Neural crest cell (in vitro differentiated cells): ENCODE measurements at regions not wholly inside any gene's neighbourhood (a gene's known extent, or its start where the extent isn't known, plus 50 kb on each side); places are given as distances from the start of the nearest gene placed in this dataset.

ENCODE experiments used
- DNase-seq: peaks from one replicate; pipeline ENCODE4 v3.0.0; 2021; ENCODE audit warnings: low read depth, mixed read lengths, low spot score
- H3K27ac Mint-ChIP-seq: one replicate; pipeline ENCODE4 v1.8.0; 2021; ENCODE audit warnings: mild to moderate bottlenecking, mixed read lengths; ENCODE audit not compliant: unreplicated experiment
- H3K27me3 Mint-ChIP-seq: 2 replicates; pipeline ENCODE4 v1.8.0; 2021; ENCODE audit warnings: low read depth, mild to moderate bottlenecking, mixed read lengths
- H3K36me3 Mint-ChIP-seq: 2 replicates; pipeline ENCODE4 v1.8.0; 2021; ENCODE audit warnings: low read depth, mild to moderate bottlenecking, mixed read lengths
- H3K4me1 Mint-ChIP-seq: 2 replicates; pipeline ENCODE4 v1.8.0; 2021; ENCODE audit warnings: mixed read lengths
- H3K4me3 Mint-ChIP-seq: one replicate; pipeline ENCODE4 v1.8.0; 2021; ENCODE audit warnings: mild to moderate bottlenecking, mixed read lengths
- H3K9me3 Mint-ChIP-seq: 2 replicates; pipeline ENCODE4 v1.8.0; 2021; ENCODE audit warnings: mixed read lengths
- TF ChIP-seq, protein P1 (sequence below): fragments of 200-600 bp; sonication (generic); conservative IDR thresholded peaks from 2 replicates; pipeline ENCODE4 v1.5.0; 2021; ENCODE audit warnings: antibody characterized with exemption, mild to moderate bottlenecking

- no peak overlapping the region for H3K4me3 Mint-ChIP-seq
- H3K27me3 Mint-ChIP-seq = no peaks in the 10 kb centered on the region
- H3K4me1 Mint-ChIP-seq = no peaks in the 10 kb centered on the region
- no peak overlapping the region for H3K27ac Mint-ChIP-seq
- no peak for DNase-seq
- peaks cover 23% of the 10 kb centered on the region for H3K9me3 Mint-ChIP-seq
- H3K36me3 Mint-ChIP-seq = peaks cover 9% of the 10 kb centered on the region
- TF ChIP-seq, protein P1, sequence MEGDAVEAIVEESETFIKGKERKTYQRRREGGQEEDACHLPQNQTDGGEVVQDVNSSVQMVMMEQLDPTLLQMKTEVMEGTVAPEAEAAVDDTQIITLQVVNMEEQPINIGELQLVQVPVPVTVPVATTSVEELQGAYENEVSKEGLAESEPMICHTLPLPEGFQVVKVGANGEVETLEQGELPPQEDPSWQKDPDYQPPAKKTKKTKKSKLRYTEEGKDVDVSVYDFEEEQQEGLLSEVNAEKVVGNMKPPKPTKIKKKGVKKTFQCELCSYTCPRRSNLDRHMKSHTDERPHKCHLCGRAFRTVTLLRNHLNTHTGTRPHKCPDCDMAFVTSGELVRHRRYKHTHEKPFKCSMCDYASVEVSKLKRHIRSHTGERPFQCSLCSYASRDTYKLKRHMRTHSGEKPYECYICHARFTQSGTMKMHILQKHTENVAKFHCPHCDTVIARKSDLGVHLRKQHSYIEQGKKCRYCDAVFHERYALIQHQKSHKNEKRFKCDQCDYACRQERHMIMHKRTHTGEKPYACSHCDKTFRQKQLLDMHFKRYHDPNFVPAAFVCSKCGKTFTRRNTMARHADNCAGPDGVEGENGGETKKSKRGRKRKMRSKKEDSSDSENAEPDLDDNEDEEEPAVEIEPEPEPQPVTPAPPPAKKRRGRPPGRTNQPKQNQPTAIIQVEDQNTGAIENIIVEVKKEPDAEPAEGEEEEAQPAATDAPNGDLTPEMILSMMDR = no peak
Measured at GRCh38 chr16:35510701-35511100, 2051.3 kb downstream of the TP53TG3F start.

- Mint-ChIP-seq H3K27ac (no peak overlapping the region), H3K36me3 (peaks cover 13% of the 10 kb centered on the region), H3K4me1 (no peaks in the 10 kb centered on the region), H3K9me3 (peaks cover 18% of the 10 kb centered on the region), H3K27me3 (no peaks in the 10 kb centered on the region), H3K4me3 (no peak overlapping the region)
- TF ChIP-seq, protein P1 = no peak
- no peak for DNase-seq
Measured at GRCh38 chr16:35516551-35516950, 2057.1 kb downstream of the TP53TG3F start.

DNA sequence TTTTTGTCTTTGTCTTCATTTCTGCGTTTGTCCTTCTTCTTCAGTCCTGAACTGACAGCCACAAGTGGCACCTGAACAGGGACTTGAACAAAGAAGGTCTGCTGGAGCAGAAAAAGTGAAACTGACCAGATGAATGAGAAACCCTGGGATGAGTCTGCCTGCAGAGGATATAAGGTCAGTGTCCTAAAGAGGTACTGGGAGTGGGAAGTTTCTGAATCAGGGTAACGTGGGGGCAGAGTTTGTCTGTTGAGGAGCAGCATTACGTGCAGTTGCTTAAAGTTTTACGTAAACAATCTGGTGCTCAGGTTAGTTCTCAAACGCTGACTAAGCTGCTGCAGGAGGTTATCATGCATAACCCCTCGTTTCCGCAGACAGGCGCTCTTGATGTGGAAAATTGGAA, 2057.6 kb downstream of the TP53TG3F start:
- H3K27me3 Mint-ChIP-seq = no peaks in the 10 kb centered on the region
- no peaks in the 10 kb centered on the region for H3K4me1 Mint-ChIP-seq
- H3K4me3 Mint-ChIP-seq = no peak overlapping the region
- peaks cover 13% of the 10 kb centered on the region for H3K36me3 Mint-ChIP-seq
- no peak overlapping the region for H3K27ac Mint-ChIP-seq
- no peak for DNase-seq
- TF ChIP-seq, protein P1 = no peak
- peaks cover 20% of the 10 kb centered on the region for H3K9me3 Mint-ChIP-seq

GRCh38 chr16:35523991-35524390, 2064.6 kb downstream of the TP53TG3F start:
- no peak overlapping the region for H3K27ac Mint-ChIP-seq
- no peaks in the 10 kb centered on the region for H3K27me3 Mint-ChIP-seq
- no peak overlapping the region for H3K4me3 Mint-ChIP-seq
- peaks cover 23% of the 10 kb centered on the region for H3K9me3 Mint-ChIP-seq
- no peak for DNase-seq
- H3K36me3 Mint-ChIP-seq = peaks cover 15% of the 10 kb centered on the region
- H3K4me1 Mint-ChIP-seq = no peaks in the 10 kb centered on the region
- TF ChIP-seq, protein P1 = no peak

- TF ChIP-seq, protein P1 = no peak
- Mint-ChIP-seq H3K27ac (no peak overlapping the region), H3K4me1 (no peaks in the 10 kb centered on the region), H3K9me3 (peaks cover 20% of the 10 kb centered on the region), H3K27me3 (no peaks in the 10 kb centered on the region), H3K4me3 (no peak overlapping the region), H3K36me3 (peaks cover 13% of the 10 kb centered on the region)
- DNase-seq = no peak
Measured at GRCh38 chr16:35525979-35526590, 2066.7 kb downstream of the TP53TG3F start.
